ACHN (cell line): ENCODE measurements at regions not wholly inside any gene's neighbourhood (a gene's known extent, or its start where the extent isn't known, plus 50 kb on each side); places are given as distances from the start of the nearest gene placed in this dataset.
A peak's percentile ranks its signal among the peaks of the same experiment; 100 is the strongest.

Experiments
- DNase-seq: peaks from one replicate; pipeline ENCODE4 v3.0.0-alpha.2; 2015
- in situ Hi-C: cut with HindIII; loops from 2 replicates; pipeline ENCODE4 v1.10.0; 2017; ENCODE audit warnings: low sequenced_read_pairs, low pct_ligation_motif_present, low pct_unique_long_range_greater_than_20kb

GRCh38 chr15:57819646-57820045 is 113.1 kb downstream of the POLR2M start:
- DNase-seq, result no peak
- in situ Hi-C loops, result no loop called here

DNA sequence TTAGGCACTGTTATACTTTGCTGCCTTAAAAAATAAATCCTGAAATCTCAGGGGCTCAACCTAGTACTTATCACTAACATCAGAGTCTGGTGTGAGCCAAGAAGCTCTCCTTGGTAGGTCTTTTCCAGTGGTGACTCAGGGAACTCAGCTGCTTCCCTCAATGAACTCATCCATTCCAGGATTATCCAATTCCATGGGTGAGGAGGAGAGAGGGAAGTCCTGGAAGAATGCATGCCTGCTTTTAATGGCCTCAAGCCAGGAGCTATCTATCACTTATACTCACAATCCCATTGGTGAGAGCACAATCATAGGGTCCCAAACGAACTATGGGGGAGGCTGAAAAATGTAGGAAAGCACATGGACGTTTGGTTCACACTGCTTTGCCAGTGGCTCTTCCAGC is 113.6 kb downstream of the POLR2M start:
- in situ Hi-C loops, result no loop called here
- no peak for DNase-seq

DNA sequence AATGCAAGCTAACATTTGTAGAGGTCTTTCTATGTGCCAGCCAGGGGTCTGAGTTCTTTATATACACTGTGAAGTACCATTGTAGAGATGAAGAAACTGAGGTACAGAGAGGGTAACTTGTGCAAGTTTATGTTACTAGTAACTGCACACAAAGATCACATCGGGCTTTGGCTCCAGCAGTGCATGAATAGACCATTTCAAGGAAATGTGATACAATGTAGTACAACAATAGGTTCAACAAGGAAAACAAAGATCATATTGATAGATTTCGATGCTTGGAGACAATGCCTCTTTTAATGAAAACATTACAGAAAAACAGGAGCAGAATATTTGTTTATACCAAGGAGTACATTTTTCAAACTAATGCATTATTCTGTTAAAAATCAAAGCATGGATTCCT is 115.3 kb downstream of the POLR2M start:
- in situ Hi-C loops, result no loop called here

DNA sequence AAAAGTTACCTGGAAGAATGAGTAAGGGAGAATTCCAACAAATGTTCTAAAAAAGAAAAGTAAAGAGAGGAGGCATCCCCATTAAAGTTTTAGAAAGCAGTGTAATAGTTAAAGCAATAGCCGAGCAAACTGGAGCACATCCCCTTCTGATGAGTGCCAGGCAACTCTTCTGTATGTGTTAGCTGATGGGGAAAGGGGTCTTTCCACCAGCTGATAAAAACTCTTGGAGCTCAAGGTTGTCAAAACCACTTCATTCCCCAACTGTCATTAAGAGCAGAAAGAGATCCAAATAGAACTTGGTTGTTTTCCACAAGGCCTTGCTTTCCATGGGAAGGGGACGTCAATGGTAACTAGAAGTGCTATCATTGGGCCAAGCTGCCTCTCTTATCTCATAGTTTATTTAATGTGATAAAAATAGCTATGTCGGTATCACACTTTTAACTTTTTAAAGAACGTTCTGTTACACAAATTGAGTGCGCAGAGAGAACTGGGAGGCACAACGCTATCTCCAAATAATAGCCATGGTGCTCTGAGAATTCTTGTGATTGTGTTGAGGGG is 116.9 kb downstream of the POLR2M start:
- in situ Hi-C loops, result no loop called here
- no peak for DNase-seq

More for the DNA sequence above, 115.3 kb downstream of the POLR2M start:
- DNase-seq, result no peak

DNA sequence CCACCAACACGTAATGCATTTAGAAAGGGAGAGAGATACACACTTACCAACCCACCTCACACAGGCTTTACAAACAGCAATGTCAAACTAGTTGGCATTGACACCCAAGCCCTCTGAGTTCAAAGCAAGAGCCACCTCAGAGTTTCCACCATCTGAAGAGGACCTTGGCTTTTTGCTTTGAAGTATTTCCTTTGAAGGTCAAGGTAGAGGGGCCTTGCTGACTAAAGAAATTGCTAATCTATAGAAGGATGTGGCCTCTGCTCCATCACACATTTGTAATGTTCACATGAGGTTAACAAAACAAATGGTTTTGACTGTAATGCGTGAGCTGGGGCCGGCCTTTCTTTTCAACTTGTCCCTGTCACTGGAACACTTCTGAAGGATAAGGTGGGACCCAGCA is 117.7 kb downstream of the POLR2M start:
- in situ Hi-C loops, result no loop called here
- no peak for DNase-seq

- in situ Hi-C loops, result no loop called here
- no peak for DNase-seq
These were observed 120.5 kb downstream of the POLR2M start for GRCh38 chr15:57827021-57827420.

GRCh38 chr15:57827971-57828370 is 121.5 kb downstream of the POLR2M start:
- in situ Hi-C loops, result no loop called here
- DNase-seq, result no peak

- no peak for DNase-seq
- in situ Hi-C loops, result no loop called here
These were observed 125.7 kb downstream of the POLR2M start for GRCh38 chr15:57832183-57832582.

- in situ Hi-C loops, result no loop called here
- DNase-seq, result no peak
These were observed 128.6 kb downstream of the POLR2M start for GRCh38 chr15:57835119-57835518.

GRCh38 chr15:57849317-57849716 is 142.8 kb downstream of the POLR2M start:
- DNase-seq, result no peak
- in situ Hi-C loops, result no loop called here

GRCh38 chr15:57854531-57854930 is 148.0 kb downstream of the POLR2M start:
- no peak for DNase-seq
- in situ Hi-C loops, result no loop called here

- no peak for DNase-seq
- in situ Hi-C loops, result no loop called here
These were observed 151.4 kb downstream of the POLR2M start for GRCh38 chr15:57857871-57858270.

DNA sequence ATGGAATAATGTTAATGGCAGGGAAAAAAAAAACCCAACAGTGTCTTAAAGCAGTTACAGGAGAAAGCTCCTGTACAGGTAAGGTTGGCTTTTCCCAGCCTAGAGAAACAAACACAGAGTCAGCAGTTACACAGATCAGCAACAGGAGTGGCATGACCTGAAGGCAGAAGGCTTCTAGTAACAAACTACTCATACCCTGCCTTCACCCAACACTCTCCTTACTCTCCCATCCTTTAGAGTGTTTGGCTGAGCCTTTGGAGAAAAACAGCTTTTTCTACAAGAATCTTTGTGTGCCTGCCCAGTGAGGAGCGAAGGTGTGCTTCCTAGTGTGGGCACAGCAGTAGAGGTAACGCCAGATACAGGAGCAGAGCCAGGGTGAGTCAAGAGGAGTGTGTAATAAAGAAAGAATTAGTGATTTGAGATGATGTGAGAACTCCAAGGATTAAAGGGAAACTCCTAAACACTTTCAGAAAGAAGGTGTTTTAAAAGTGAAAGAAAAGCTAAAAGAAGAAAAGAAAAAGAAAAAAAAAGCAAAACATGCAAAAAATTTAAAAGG is 152.7 kb downstream of the POLR2M start:
- in situ Hi-C loops, result no loop called here
- DNase-seq, result no peak

- in situ Hi-C loops, result no loop called here
- peak; percentile 51 for DNase-seq
These were observed 154.6 kb downstream of the POLR2M start for GRCh38 chr15:57861034-57861638.

DNA sequence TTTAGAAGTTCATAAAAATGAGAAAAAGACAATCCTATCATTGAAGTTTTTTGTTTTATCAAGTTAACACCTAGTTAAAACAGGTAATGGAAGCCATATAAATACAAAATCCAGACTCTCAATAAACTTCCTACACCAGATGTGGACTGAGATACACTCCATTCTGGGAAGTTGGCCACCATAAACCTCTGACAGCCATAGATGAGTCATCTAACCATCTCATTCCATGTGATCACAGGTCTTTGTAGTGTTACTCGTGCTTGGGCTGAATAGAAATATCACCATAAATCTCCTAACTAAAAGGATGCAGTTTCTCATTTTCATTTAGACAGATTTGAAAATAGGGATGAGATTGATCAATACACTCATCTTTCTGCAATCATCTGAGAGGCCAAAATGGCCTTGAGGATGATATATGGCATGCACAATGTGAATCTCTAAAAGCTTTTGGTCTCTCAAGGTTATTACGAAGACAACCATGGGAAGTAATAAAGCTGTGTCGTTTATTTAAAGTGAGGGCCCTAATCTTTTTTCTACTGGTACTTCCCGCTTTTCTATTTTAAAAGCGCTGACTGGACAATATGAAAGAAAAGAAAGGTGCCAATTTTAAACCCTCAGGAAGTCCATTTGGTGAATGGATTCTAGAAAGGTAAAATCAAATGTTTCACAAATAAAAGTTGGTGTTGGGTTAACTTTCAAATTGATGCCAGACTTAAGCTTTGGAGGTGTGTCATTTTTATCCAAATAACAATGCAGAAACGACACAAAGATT is 155.5 kb downstream of the POLR2M start:
- in situ Hi-C loops, result no loop called here
- no peak for DNase-seq

DNA sequence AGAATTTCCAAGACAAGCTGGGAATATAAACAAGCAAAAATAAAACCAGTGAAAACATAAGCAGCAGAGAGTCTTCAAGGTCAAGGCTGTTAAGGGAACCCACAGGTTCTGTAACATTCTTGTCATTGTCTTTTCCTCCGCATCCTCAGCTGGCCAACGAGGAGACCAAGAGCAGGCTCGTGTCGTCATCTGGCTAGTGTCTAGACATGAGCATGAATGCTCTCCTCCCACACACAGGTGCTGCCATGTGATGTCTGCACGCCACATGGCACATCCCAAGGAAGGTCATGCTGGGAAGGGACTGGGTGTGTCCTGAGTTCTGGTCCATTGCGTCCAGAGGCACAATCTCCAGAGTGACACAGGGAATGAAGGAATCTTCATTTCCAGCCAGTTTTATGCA is 156.2 kb downstream of the POLR2M start:
- in situ Hi-C loops, result no loop called here
- no peak for DNase-seq

- in situ Hi-C loops, result no loop called here
- DNase-seq, result no peak
These were observed 158.8 kb downstream of the POLR2M start for GRCh38 chr15:57865294-57865693.

GRCh38 chr15:57866149-57866736 is 159.7 kb downstream of the POLR2M start:
- DNase-seq, result peak; percentile 49
- in situ Hi-C loops, result no loop called here
